GM23338 (cell line): ENCODE measurements at regions not wholly inside any gene's neighbourhood (a gene's known extent, or its start where the extent isn't known, plus 50 kb on each side); places are given as distances from the start of the nearest gene placed in this dataset.
A peak's percentile ranks its signal among the peaks of the same experiment; 100 is the strongest.

ENCODE experiments used
- ATAC-seq: fragments of 200-7000 bp; cut with Tn5 transposase; 3 replicates; pipeline ENCODE4 v1.9.1; 2020
- DNase-seq: peaks from one replicate; pipeline ENCODE4 v3.0.0-alpha.2; 2015; ENCODE audit warnings: low spot score
- H2AFZ ChIP-seq: fragments of 200-600 bp; sonication (generic); 2 replicates; pipeline ENCODE4 v1.8.0; 2016; ENCODE audit warnings: antibody characterized with exemption, mild to moderate bottlenecking, moderate library complexity
- H3F3A ChIP-seq: fragments of 200-600 bp; sonication (generic); replicated peaks from 2 replicates; pipeline ENCODE4 v1.8.0; 2017; ENCODE audit warnings: antibody characterized with exemption, mixed run types, low read depth
- H3K27ac ChIP-seq: fragments of 200-600 bp; sonication (generic); 2 replicates; pipeline ENCODE4 v1.6.1; 2016; ENCODE audit warnings: low read depth
- H3K27me3 ChIP-seq: fragments of 200-600 bp; sonication (generic); 2 replicates; pipeline ENCODE4 v1.8.0; 2016; ENCODE audit warnings: mild to moderate bottlenecking, mixed run types, moderate library complexity; ENCODE audit not compliant: insufficient read depth
- H3K36me3 ChIP-seq: fragments of 200-600 bp; sonication (generic); 2 replicates; pipeline ENCODE4 v1.8.0; 2016; ENCODE audit warnings: mild to moderate bottlenecking; ENCODE audit not compliant: insufficient read depth
- H3K4me1 ChIP-seq: fragments of 200-600 bp; sonication (generic); 2 replicates; pipeline ENCODE4 v1.8.0; 2016; ENCODE audit warnings: mild to moderate bottlenecking, moderate library complexity; ENCODE audit not compliant: insufficient read depth
- H3K4me2 ChIP-seq: fragments of 200-600 bp; sonication (generic); 2 replicates; pipeline ENCODE4 v1.7.1; 2017; ENCODE audit warnings: mixed run types
- H3K4me3 ChIP-seq: fragments of 200-600 bp; sonication (generic); 2 replicates; pipeline ENCODE4 v1.6.1; 2016; ENCODE audit warnings: mixed run types
- H3K79me2 ChIP-seq: fragments of 200-600 bp; sonication (generic); replicated peaks from 2 replicates; pipeline ENCODE4 v1.8.0; 2017; ENCODE audit warnings: mild to moderate bottlenecking; ENCODE audit not compliant: insufficient read depth
- H3K9me2 ChIP-seq: fragments of 200-600 bp; sonication (generic); 2 replicates; pipeline ENCODE4 v1.8.0; 2017; ENCODE audit not compliant: insufficient read depth
- H4K20me1 ChIP-seq: fragments of 200-600 bp; sonication (generic); replicated peaks from 2 replicates; pipeline ENCODE4 v1.8.0; 2017; ENCODE audit warnings: mild to moderate bottlenecking; ENCODE audit not compliant: insufficient read depth
- H3K27ac Mint-ChIP-seq: 2 replicates; pipeline ENCODE4 v1.8.0; 2020; ENCODE audit warnings: inconsistent platforms, mild to moderate bottlenecking, moderate library complexity, mixed read lengths
- H3K27me3 Mint-ChIP-seq: 3 replicates; pipeline ENCODE4 v1.8.0; 2022; ENCODE audit warnings: low read depth, mild to moderate bottlenecking, moderate library complexity, mixed read lengths, inconsistent platforms; ENCODE audit not compliant: insufficient read depth, poor library complexity
- H3K36me3 Mint-ChIP-seq: 3 replicates; pipeline ENCODE4 v1.8.0; 2021; ENCODE audit warnings: low read depth, mild to moderate bottlenecking, inconsistent platforms, moderate library complexity, mixed read lengths
- H3K4me1 Mint-ChIP-seq: 3 replicates; pipeline ENCODE4 v1.8.0; 2020; ENCODE audit warnings: mild to moderate bottlenecking, inconsistent platforms, mixed read lengths
- H3K4me3 Mint-ChIP-seq: 3 replicates; pipeline ENCODE4 v1.8.0; 2021; ENCODE audit warnings: moderate library complexity, mild to moderate bottlenecking, inconsistent platforms, mixed read lengths
- H3K9me3 Mint-ChIP-seq: 3 replicates; pipeline ENCODE4 v1.8.0; 2020; ENCODE audit warnings: moderate library complexity, mild to moderate bottlenecking, inconsistent platforms, mixed read lengths
- CREB1 ChIP-seq: fragments of 250-450 bp; sonication (Bioruptor Pico); IDR thresholded peaks from 2 replicates; pipeline ENCODE4 v1.5.0; 2020; ENCODE audit warnings: low read depth, mild to moderate bottlenecking, moderate library complexity
- EZH2phosphoT487 ChIP-seq: fragments of 200-600 bp; sonication (generic); IDR thresholded peaks from one replicate; pipeline ENCODE4 v1.8.1; 2018; ENCODE audit warnings: antibody characterized with exemption; ENCODE audit not compliant: unreplicated experiment
- JUNB ChIP-seq: IDR thresholded peaks from one replicate; pipeline ENCODE4 v1.6.1; 2016; ENCODE audit warnings: antibody characterized with exemption; ENCODE audit not compliant: unreplicated experiment
- NANOG ChIP-seq: IDR thresholded peaks from 2 replicates; pipeline ENCODE4 v1.6.1; 2016; ENCODE audit warnings: antibody characterized with exemption, borderline replicate concordance
- POLR2AphosphoS5 ChIP-seq: IDR thresholded peaks from 2 replicates; pipeline ENCODE4 v1.6.1; 2016; ENCODE audit warnings: antibody characterized with exemption, low read depth
- STAT1 ChIP-seq: IDR thresholded peaks from one replicate; pipeline ENCODE4 v1.6.1; 2016; ENCODE audit warnings: antibody characterized with exemption; ENCODE audit not compliant: unreplicated experiment
- ZNF114 ChIP-seq: fragments of 250-450 bp; sonication (Bioruptor Pico); IDR thresholded peaks from 2 replicates; pipeline ENCODE4 v1.5.0; 2020; ENCODE audit warnings: mild to moderate bottlenecking, moderate library complexity
- ZNF331 ChIP-seq: fragments of 250-450 bp; sonication (Bioruptor Pico); IDR thresholded peaks from 2 replicates; pipeline ENCODE4 v1.5.0; 2020; ENCODE audit warnings: low read depth, mild to moderate bottlenecking, moderate library complexity
- TF ChIP-seq, protein P1 (sequence below), 2 experiments: fragments of 200-600 bp in 1 of 2; sonication (generic) in 1 of 2; conservative IDR thresholded peaks; 2 replicates each; pipeline versions ENCODE4 v1.5.1 to v1.6.1; 2016 to 2017; ENCODE audit warnings: antibody characterized with exemption in 2 of 2, low read depth in 2 of 2, mild to moderate bottlenecking in 2 of 2, moderate library complexity in 1 of 2
- TF ChIP-seq, protein P2 (sequence below): IDR thresholded peaks from 2 replicates; pipeline ENCODE4 v1.6.1; 2016; ENCODE audit warnings: antibody characterized with exemption

DNA sequence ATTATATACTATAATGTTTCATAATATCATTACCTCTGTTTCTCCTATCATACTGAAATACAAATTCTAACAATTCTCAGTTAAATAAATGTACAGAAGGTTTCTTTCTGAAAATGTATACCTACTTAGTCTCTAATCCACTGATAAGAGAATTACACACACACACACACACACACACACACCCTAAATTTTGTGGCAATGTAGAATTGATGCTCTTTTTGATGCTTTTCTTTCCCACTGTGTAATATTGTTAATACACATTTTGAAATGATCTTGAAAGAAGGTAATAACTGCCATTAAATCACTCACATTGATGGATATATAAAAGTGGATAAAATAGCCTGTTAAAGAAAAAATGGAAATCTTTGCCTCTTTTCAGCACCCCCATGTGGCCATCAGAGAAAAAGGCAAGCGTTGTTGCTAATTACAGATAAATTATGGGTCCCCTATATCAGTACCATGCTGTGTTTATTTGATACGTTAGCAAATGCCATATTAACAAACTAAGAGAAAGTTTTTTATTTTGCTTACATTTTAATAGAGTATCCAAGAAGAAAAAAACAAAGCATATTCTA is 76.6 kb upstream of the VGLL2 start:
- Histone ChIP-seq H3F3A (no peaks in the 10 kb centered on the region), H3K4me1 (no peaks in the 10 kb centered on the region), H3K36me3 (no peaks in the 10 kb centered on the region), H3K27ac (no peak overlapping the region), H3K79me2 (no peaks in the 10 kb centered on the region), H3K4me3 (no peak overlapping the region), H3K27me3 (no peaks in the 10 kb centered on the region), H3K9me2 (no peaks in the 10 kb centered on the region), H2AFZ (no peak overlapping the region), H4K20me1 (no peaks in the 10 kb centered on the region), H3K4me2 (no peak overlapping the region)
- no peak overlapping the region for H3K4me3 Mint-ChIP-seq
- no peaks in the 10 kb centered on the region for H3K27me3 Mint-ChIP-seq
- peak; percentile 47 for DNase-seq
- H3K27ac Mint-ChIP-seq = no peak overlapping the region
- no peaks in the 10 kb centered on the region for H3K4me1 Mint-ChIP-seq
- ATAC-seq = no peak
- H3K36me3 Mint-ChIP-seq = no peaks in the 10 kb centered on the region
- peaks cover 4% of the 10 kb centered on the region; the same call in 1 of the 3 replicates for H3K9me3 Mint-ChIP-seq
- no peak for TF ChIP-seq POLR2AphosphoS5
- TF ChIP-seq, protein P1, sequence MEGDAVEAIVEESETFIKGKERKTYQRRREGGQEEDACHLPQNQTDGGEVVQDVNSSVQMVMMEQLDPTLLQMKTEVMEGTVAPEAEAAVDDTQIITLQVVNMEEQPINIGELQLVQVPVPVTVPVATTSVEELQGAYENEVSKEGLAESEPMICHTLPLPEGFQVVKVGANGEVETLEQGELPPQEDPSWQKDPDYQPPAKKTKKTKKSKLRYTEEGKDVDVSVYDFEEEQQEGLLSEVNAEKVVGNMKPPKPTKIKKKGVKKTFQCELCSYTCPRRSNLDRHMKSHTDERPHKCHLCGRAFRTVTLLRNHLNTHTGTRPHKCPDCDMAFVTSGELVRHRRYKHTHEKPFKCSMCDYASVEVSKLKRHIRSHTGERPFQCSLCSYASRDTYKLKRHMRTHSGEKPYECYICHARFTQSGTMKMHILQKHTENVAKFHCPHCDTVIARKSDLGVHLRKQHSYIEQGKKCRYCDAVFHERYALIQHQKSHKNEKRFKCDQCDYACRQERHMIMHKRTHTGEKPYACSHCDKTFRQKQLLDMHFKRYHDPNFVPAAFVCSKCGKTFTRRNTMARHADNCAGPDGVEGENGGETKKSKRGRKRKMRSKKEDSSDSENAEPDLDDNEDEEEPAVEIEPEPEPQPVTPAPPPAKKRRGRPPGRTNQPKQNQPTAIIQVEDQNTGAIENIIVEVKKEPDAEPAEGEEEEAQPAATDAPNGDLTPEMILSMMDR (conservative IDR thresholded peaks at IDR 0.05; ENCODE audit: low read depth in 2 of 2) = peak; percentile 64 to 90

DNA sequence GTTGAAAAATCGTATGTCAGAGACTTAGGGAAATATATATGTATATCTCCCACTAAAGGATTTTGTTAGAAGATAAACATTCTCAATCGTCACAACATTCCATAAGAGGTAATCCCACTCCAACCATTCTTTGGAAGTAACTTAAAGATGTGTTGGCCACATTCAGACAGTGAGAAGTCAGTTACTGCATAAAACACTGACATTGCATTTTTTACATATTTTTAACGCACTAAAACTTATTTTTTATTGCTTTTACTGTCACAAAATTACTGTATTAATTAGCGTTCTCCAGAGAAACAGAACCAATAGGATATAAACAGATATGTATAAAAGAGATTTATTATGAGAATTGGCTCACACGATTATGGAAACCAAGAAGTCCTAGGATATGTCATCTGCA is 74.3 kb upstream of the VGLL2 start:
- ATAC-seq (no peak), DNase-seq (no peak)
- H3K27me3 ChIP-seq = no peaks in the 10 kb centered on the region
- H3K27ac ChIP-seq = no peak overlapping the region
- Mint-ChIP-seq H3K4me1 (peaks cover 9% of the 10 kb centered on the region), H3K27me3 (peaks cover 2% of the 10 kb centered on the region), H3K9me3 (peaks cover 4% of the 10 kb centered on the region; the same call in 1 of the 3 replicates), H3K27ac (no peak overlapping the region), H3K36me3 (no peaks in the 10 kb centered on the region), H3K4me3 (no peak overlapping the region)
- H3K4me3 ChIP-seq = no peak overlapping the region
- H3K36me3 ChIP-seq = no peaks in the 10 kb centered on the region
- no peak overlapping the region for H2AFZ ChIP-seq
- no peaks in the 10 kb centered on the region for H3K79me2 ChIP-seq
- TF ChIP-seq STAT1 = no peak
- no peak for TF ChIP-seq EZH2phosphoT487
- no peak for TF ChIP-seq JUNB
- no peak for TF ChIP-seq ZNF114 (CRISPR knock-in tag)
- TF ChIP-seq ZNF331 (CRISPR knock-in tag) = no peak
- TF ChIP-seq, protein P1 (conservative IDR thresholded peaks at IDR 0.05; ENCODE audit: low read depth in 2 of 2) = no peak
- TF ChIP-seq CREB1 (CRISPR knock-in tag) = no peak
- TF ChIP-seq, protein P2, sequence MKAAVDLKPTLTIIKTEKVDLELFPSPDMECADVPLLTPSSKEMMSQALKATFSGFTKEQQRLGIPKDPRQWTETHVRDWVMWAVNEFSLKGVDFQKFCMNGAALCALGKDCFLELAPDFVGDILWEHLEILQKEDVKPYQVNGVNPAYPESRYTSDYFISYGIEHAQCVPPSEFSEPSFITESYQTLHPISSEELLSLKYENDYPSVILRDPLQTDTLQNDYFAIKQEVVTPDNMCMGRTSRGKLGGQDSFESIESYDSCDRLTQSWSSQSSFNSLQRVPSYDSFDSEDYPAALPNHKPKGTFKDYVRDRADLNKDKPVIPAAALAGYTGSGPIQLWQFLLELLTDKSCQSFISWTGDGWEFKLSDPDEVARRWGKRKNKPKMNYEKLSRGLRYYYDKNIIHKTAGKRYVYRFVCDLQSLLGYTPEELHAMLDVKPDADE = no peak
- TF ChIP-seq NANOG = no peak
- H3K4me2 ChIP-seq = no peak overlapping the region
- no peaks in the 10 kb centered on the region for H3K9me2 ChIP-seq
- no peaks in the 10 kb centered on the region for H3K4me1 ChIP-seq
- H3F3A ChIP-seq = no peaks in the 10 kb centered on the region
- H4K20me1 ChIP-seq = no peaks in the 10 kb centered on the region
